HepG2 (cell line): ENCODE measurements at regions not wholly inside any gene's neighbourhood (a gene's known extent, or its start where the extent isn't known, plus 50 kb on each side); places are given as distances from the start of the nearest gene placed in this dataset.

Experiments used
- ATAC-seq: fragments of 200-7000 bp; cut with Tn5 transposase; 3 replicates; pipeline ENCODE4 v1.9.1; 2020; ENCODE audit warnings: mild to moderate bottlenecking, moderate library complexity
- BruUV-seq: library from RNA; stranded (reverse); fragments of 400-500 nt; replicated peaks from 2 replicates; lab custom pipeline; 2021; lab: Mats Ljungman, UMichigan
- CTCF ChIA-PET: fragments of 300-600 bp; formaldehyde crosslinking; extraction: SDS; loops from one replicate; lab custom pipeline; 2021; ENCODE audit warnings: low total read pairs, inconsistent platforms, low intra/inter-chr PET ratio; lab: Yijun Ruan, JAX
- POLR2A ChIA-PET: fragments of 350-600 bp; sonication (Branson Sonifier 250); formaldehyde crosslinking; loops from one replicate; lab custom pipeline; 2020; ENCODE audit warnings: antibody characterized with exemption, inconsistent platforms; lab: Yijun Ruan, JAX
- DNase-seq: peaks from one replicate; pipeline ENCODE4 v3.0.0-alpha.2; 2015; ENCODE audit warnings: low spot score
- FAIRE-seq: peaks from 3 replicates; lab custom pipeline; 2011; peaks lifted over from hg19 to GRCh38; lab: Jason Lieb, UNC
- H2AFZ ChIP-seq: one replicate; pipeline ENCODE4 v1.6.1; 2011; ENCODE audit warnings: low read length, inconsistent platforms
- H3K27ac ChIP-seq: fragments of 300-600 bp; 3 replicates; pipeline ENCODE4 v1.8.0; 2011; ENCODE audit warnings: mixed run types, mild to moderate bottlenecking, mixed read lengths, low read length, inconsistent platforms; ENCODE audit not compliant: insufficient read depth; ENCODE audit errors: extremely low read length
- H3K27me3 ChIP-seq, 2 experiments: fragments of 200-600 bp in 1 of 2; 2 replicates in 1 of 2; 3 replicates in 1 of 2; pipeline versions ENCODE4 v1.6.0 to v1.8.0; 2011; ENCODE audit warnings: low read length in 2 of 2, mild to moderate bottlenecking in 2 of 2, moderate library complexity in 2 of 2, inconsistent platforms in 1 of 2; ENCODE audit not compliant: insufficient read depth in 2 of 2, control insufficient read depth in 1 of 2
- H3K36me3 ChIP-seq, 2 experiments: fragments of 200-600 bp in 1 of 2; replicated peaks in 1 of 2; 2 replicates in 1 of 2; 3 replicates in 1 of 2; pipeline versions ENCODE4 v1.5.1 to v1.8.0; 2011; ENCODE audit warnings: low read length in 2 of 2, inconsistent platforms in 1 of 2; ENCODE audit not compliant: insufficient read depth in 2 of 2, control insufficient read depth in 1 of 2
- H3K4me1 ChIP-seq: 2 replicates; pipeline ENCODE4 v1.5.1; 2012; ENCODE audit warnings: low read length, inconsistent platforms; ENCODE audit not compliant: insufficient read depth
- H3K4me2 ChIP-seq: 2 replicates; pipeline ENCODE4 v1.6.0; 2011; ENCODE audit warnings: low read depth, low read length, inconsistent platforms
- H3K4me3 ChIP-seq, 3 experiments: fragments of 200-600 bp in 1 of 3; sonication (generic), shearing (Covaris generic) in 1 of 3; replicated peaks in 1 of 3; 2 replicates each; pipeline ENCODE4 v1.5.1; 2011 to 2016; ENCODE audit warnings: low read length in 3 of 3, inconsistent platforms in 2 of 3, low read depth in 2 of 3, mild to moderate bottlenecking in 2 of 3, control low read depth in 1 of 3, mixed read lengths in 1 of 3; ENCODE audit not compliant: insufficient read depth in 1 of 3
- H3K79me2 ChIP-seq: one replicate; pipeline ENCODE4 v1.6.1; 2011; ENCODE audit warnings: low read length, inconsistent platforms; ENCODE audit not compliant: insufficient read depth
- H3K9ac ChIP-seq: 2 replicates; pipeline ENCODE4 v1.6.0; 2011; ENCODE audit warnings: mild to moderate bottlenecking, low read depth, low read length, inconsistent platforms; ENCODE audit not compliant: insufficient read depth
- H3K9me3 ChIP-seq: 2 replicates; pipeline ENCODE4 v1.5.1; 2012; ENCODE audit warnings: mild to moderate bottlenecking, low read length
- H4K20me1 ChIP-seq: 2 replicates; pipeline ENCODE4 v1.6.0; 2011; ENCODE audit warnings: inconsistent platforms, mild to moderate bottlenecking, low read length, moderate library complexity; ENCODE audit not compliant: insufficient read depth
- CENPT ChIP-seq: sonication (generic); formaldehyde crosslinking; IDR thresholded peaks from 2 replicates; pipeline ENCODE4 v1.8.0; 2022; ENCODE audit warnings: low read depth, mild to moderate bottlenecking, moderate library complexity, missing genetic modification reagents
- HCFC1 ChIP-seq: fragments of 150-350 bp; IDR thresholded peaks from 2 replicates; pipeline ENCODE4 v1.6.1; 2014; ENCODE audit warnings: low read depth, low read length
- HNF1B ChIP-seq: sonication (generic); formaldehyde crosslinking; IDR thresholded peaks from 2 replicates; pipeline ENCODE4 v1.5.1; 2020; ENCODE audit warnings: mild to moderate bottlenecking, moderate library complexity, missing genetic modification reagents
- JARID2 ChIP-seq: sonication (generic); formaldehyde crosslinking; IDR thresholded peaks from 2 replicates; pipeline ENCODE4 v1.8.1; 2023; ENCODE audit warnings: missing genetic modification reagents, inconsistent platforms; ENCODE audit not compliant: insufficient replicate concordance
- KDM4B ChIP-seq: sonication (generic); formaldehyde crosslinking; IDR thresholded peaks from 2 replicates; pipeline ENCODE4 v1.4.0; 2020; ENCODE audit warnings: missing genetic modification reagents
- SMC3 ChIP-seq: IDR thresholded peaks from 2 replicates; pipeline ENCODE4 v1.6.1; 2011; ENCODE audit warnings: low read length, improper control_type of control experiment
- WIZ ChIP-seq: sonication (generic); formaldehyde crosslinking; IDR thresholded peaks from 2 replicates; pipeline ENCODE4 v1.5.1; 2020; ENCODE audit warnings: mild to moderate bottlenecking, missing genetic modification reagents
- ZBTB25 ChIP-seq: IDR thresholded peaks from 2 replicates; pipeline ENCODE4 v1.6.1; 2018; ENCODE audit warnings: missing genetic modification reagents
- ZNF30 ChIP-seq: sonication (generic); formaldehyde crosslinking; IDR thresholded peaks from 2 replicates; pipeline ENCODE4 v1.5.0; 2020; ENCODE audit warnings: mild to moderate bottlenecking, missing genetic modification reagents
- WGBS: methylation state at CpG from one replicate; pipeline ENCODE4 v1.1.6; 2017; ENCODE audit warnings: low lambda C conversion rate; 5-methylcytosine and 5-hydroxymethylcytosine counted together
- in situ Hi-C: cut with HindIII; loops from 2 replicates; pipeline ENCODE4 v1.10.0; 2017; ENCODE audit warnings: low pct_unique_long_range_greater_than_20kb; ENCODE audit not compliant: extremely low pct_ligation_motif_present
- intact Hi-C: fragments of 100-400 bp; cut with micrococcal nuclease; formaldehyde crosslinking; loops from one replicate; pipeline ENCODE4 v1.10.0; 2022; ENCODE audit not compliant: unreplicated experiment

GRCh38 chr20:4471221-4471620 lies 215.0 kb upstream of the PRNP start:
- POLR2A ChIA-PET = no interaction called here
- H3K27me3 ChIP-seq = 0 out of 5 replicates have a peak, but pooled peaks cover 0 to 10% of the 10 kb centered on the region in 2 experiments
- 22% methylated on average over 4 of the region's 4 CpGs for WGBS
- in situ Hi-C loops (no loop called here), intact Hi-C loops (no loop called here)
- CTCF ChIA-PET = no interaction called here
- H3K9me3 ChIP-seq = no peaks in the 10 kb centered on the region
- no peak overlapping the region for H3K9ac ChIP-seq
- DNase-seq (no peak), FAIRE-seq (no peak), ATAC-seq (no peak)
- H3K36me3 ChIP-seq = no peaks in the 10 kb centered on the region
- no peak overlapping the region for H2AFZ ChIP-seq
- no peak overlapping the region for H3K4me2 ChIP-seq
- no peak overlapping the region for H3K4me3 ChIP-seq
- no peaks in the 10 kb centered on the region for H4K20me1 ChIP-seq
- H3K4me1 ChIP-seq = no peaks in the 10 kb centered on the region
- H3K79me2 ChIP-seq = no peaks in the 10 kb centered on the region
- no TSS peak for BruUV-seq
- TF ChIP-seq CENPT (CRISPR knock-in tag) (no peak), SMC3 (no peak), JARID2 (CRISPR knock-in tag) (no peak), WIZ (CRISPR knock-in tag) (no peak), KDM4B (CRISPR knock-in tag) (no peak), HNF1B (no peak), ZBTB25 (CRISPR knock-in tag) (no peak), ZNF30 (CRISPR knock-in tag) (no peak), HCFC1 (no peak)
- no peak overlapping the region for H3K27ac ChIP-seq
